ENCODE measurements at regions not wholly inside any gene's neighbourhood (a gene's known extent, or its start where the extent isn't known, plus 50 kb on each side); places are given as distances from the start of the nearest gene placed in this dataset.
"Not testable (repeated sequence)": the region's sequence is repeated elsewhere in the genome, so short reads cannot be mapped to it uniquely, and the experiment has no call there.

GRCh38 chr9:28134446-28134976 is 561.2 kb upstream of the C9orf72 start:
- no peaks in the 10 kb centered on the region for H3K9me3 ChIP-seq (ENCODE audit: control insufficient read depth, insufficient read depth, low read depth, low read length)
- TF ChIP-seq ZNF157 (tag by site-specific recombination; IDR thresholded peaks at IDR 0.05): no peak
- no peak for TF ChIP-seq TCF7L2 (IDR thresholded peaks at IDR 0.05; ENCODE audit: borderline replicate concordance, low read depth, low read length)
- TF ChIP-seq IKZF3 (tag by site-specific recombination; IDR thresholded peaks at IDR 0.05): no peak
- no peak for TF ChIP-seq ZNF544 (tag by site-specific recombination; IDR thresholded peaks at IDR 0.05)
- TF ChIP-seq ZNF610 (tag by site-specific recombination; IDR thresholded peaks at IDR 0.05; ENCODE audit: borderline replicate concordance): no peak
- TF ChIP-seq REPIN1 (tag by site-specific recombination; IDR thresholded peaks at IDR 0.05; ENCODE audit: low read depth): no peak
- TF ChIP-seq ZBTB20 (tag by site-specific recombination; IDR thresholded peaks at IDR 0.05): no peak
- TF ChIP-seq OVOL3 (tag by site-specific recombination; IDR thresholded peaks at IDR 0.05): no peak
- TF ChIP-seq PATZ1 (tag by site-specific recombination; IDR thresholded peaks at IDR 0.05): no peak
- TF ChIP-seq KLF8 (tag by site-specific recombination; IDR thresholded peaks at IDR 0.05): no peak
- TF ChIP-seq ZNF175 (tag by site-specific recombination; IDR thresholded peaks at IDR 0.05): no peak
- TF ChIP-seq ZNF112 (tag by site-specific recombination; IDR thresholded peaks at IDR 0.05): no peak
- no peak for TF ChIP-seq ZNF529 (tag by site-specific recombination; IDR thresholded peaks at IDR 0.05; ENCODE audit: insufficient replicate concordance)
- TF ChIP-seq ZIC2 (tag by site-specific recombination; IDR thresholded peaks at IDR 0.05): no peak
- TF ChIP-seq KLF7 (tag by site-specific recombination; IDR thresholded peaks at IDR 0.05; ENCODE audit: borderline replicate concordance): no peak
- TF ChIP-seq OSR2 (tag by site-specific recombination; IDR thresholded peaks at IDR 0.05): no peak
- no peak overlapping the region for H3K4me3 ChIP-seq (ENCODE audit: low read depth, low read length)
- H3K4me1 ChIP-seq (ENCODE audit: control insufficient read depth, insufficient read depth, low read length): no peaks in the 10 kb centered on the region
- POLR2A ChIA-PET: no interaction called here
- H3K36me3 ChIP-seq (ENCODE audit: control insufficient read depth in 2 of 2, insufficient read depth in 1 of 2, low read length in 2 of 2): no peaks in the 10 kb centered on the region
- no peak overlapping the region for H3K27ac ChIP-seq (ENCODE audit: extremely low read depth, low read depth, low read length)
- CTCF ChIA-PET: no interaction called here

GRCh38 chr9:28135549-28135948 is 562.3 kb upstream of the C9orf72 start:
- Histone ChIP-seq H3K4me1 (ENCODE audit: control insufficient read depth, insufficient read depth, low read length) (no peaks in the 10 kb centered on the region), H3K36me3 (ENCODE audit: control insufficient read depth in 2 of 2, insufficient read depth in 1 of 2, low read length in 2 of 2) (no peaks in the 10 kb centered on the region), H3K27ac (ENCODE audit: extremely low read depth, low read depth, low read length) (no peak overlapping the region), H3K9me3 (ENCODE audit: control insufficient read depth, insufficient read depth, low read depth, low read length) (no peaks in the 10 kb centered on the region), H3K4me3 (ENCODE audit: low read depth, low read length) (no peak overlapping the region)
- no peak for TF ChIP-seq ZNF362 (tag by site-specific recombination; IDR thresholded peaks at IDR 0.05)
- TF ChIP-seq ZSCAN16 (tag by site-specific recombination; IDR thresholded peaks at IDR 0.05): no peak
- no peak for TF ChIP-seq HOXD13 (CRISPR knock-in tag; IDR thresholded peaks at IDR 0.05; ENCODE audit: borderline replicate concordance)
- no peak for TF ChIP-seq ZNF670 (tag by site-specific recombination; IDR thresholded peaks at IDR 0.05; ENCODE audit: low read depth)
- no peak for TF ChIP-seq ZNF302 (tag by site-specific recombination; IDR thresholded peaks at IDR 0.05; ENCODE audit: low read depth)
- TF ChIP-seq ZNF585B (tag by site-specific recombination; IDR thresholded peaks at IDR 0.05): no peak
- POLR2A ChIA-PET: no interaction called here
- CTCF ChIA-PET: no interaction called here

DNA sequence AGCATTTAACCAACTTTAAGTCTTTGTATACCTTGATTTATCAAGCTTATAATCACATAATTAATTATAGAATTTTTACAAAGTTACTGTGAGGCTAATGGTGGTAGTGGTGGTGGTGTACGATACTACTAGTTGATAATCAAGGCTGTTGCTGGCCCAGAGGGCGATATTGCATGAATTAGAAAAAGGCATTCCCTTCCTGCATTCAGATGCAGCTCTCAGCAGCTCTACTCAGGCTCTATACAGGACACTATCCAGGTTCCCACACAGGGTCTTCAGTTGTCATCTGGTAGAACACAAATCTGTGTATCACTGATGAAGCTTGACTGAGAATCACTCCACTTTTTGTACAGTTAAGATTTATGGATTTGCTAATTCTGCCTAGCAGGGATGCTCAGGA is 562.8 kb upstream of the C9orf72 start:
- Histone ChIP-seq H3K9me3 (ENCODE audit: control insufficient read depth, insufficient read depth, low read depth, low read length) (no peaks in the 10 kb centered on the region), H3K36me3 (ENCODE audit: control insufficient read depth in 2 of 2, insufficient read depth in 1 of 2, low read length in 2 of 2) (no peaks in the 10 kb centered on the region), H3K4me3 (ENCODE audit: low read depth, low read length) (no peak overlapping the region), H3K27ac (ENCODE audit: extremely low read depth, low read depth, low read length) (no peak overlapping the region), H3K4me1 (ENCODE audit: control insufficient read depth, insufficient read depth, low read length) (no peaks in the 10 kb centered on the region)
- TF ChIP-seq ZNF600 (tag by site-specific recombination; IDR thresholded peaks at IDR 0.05): no peak
- no peak for TF ChIP-seq KLF7 (tag by site-specific recombination; IDR thresholded peaks at IDR 0.05; ENCODE audit: borderline replicate concordance)
- TF ChIP-seq, protein P1, sequence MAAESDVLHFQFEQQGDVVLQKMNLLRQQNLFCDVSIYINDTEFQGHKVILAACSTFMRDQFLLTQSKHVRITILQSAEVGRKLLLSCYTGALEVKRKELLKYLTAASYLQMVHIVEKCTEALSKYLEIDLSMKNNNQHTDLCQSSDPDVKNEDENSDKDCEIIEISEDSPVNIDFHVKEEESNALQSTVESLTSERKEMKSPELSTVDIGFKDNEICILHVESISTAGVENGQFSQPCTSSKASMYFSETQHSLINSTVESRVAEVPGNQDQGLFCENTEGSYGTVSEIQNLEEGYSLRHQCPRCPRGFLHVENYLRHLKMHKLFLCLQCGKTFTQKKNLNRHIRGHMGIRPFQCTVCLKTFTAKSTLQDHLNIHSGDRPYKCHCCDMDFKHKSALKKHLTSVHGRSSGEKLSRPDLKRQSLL (tag by site-specific recombination; IDR thresholded peaks at IDR 0.05): no peak
- no peak for TF ChIP-seq ZNF791 (tag by site-specific recombination; IDR thresholded peaks at IDR 0.05)
- no peak for TF ChIP-seq KLF1 (tag by site-specific recombination; IDR thresholded peaks at IDR 0.05)
- TF ChIP-seq OSR2 (tag by site-specific recombination; IDR thresholded peaks at IDR 0.05): no peak
- no peak for TF ChIP-seq ZNF660 (tag by site-specific recombination; IDR thresholded peaks at IDR 0.05)
- TF ChIP-seq ZNF350 (tag by site-specific recombination; IDR thresholded peaks at IDR 0.05): no peak
- TF ChIP-seq ZNF112 (tag by site-specific recombination; IDR thresholded peaks at IDR 0.05): no peak
- ChIA-PET CTCF (no interaction called here), POLR2A (no interaction called here)

DNA sequence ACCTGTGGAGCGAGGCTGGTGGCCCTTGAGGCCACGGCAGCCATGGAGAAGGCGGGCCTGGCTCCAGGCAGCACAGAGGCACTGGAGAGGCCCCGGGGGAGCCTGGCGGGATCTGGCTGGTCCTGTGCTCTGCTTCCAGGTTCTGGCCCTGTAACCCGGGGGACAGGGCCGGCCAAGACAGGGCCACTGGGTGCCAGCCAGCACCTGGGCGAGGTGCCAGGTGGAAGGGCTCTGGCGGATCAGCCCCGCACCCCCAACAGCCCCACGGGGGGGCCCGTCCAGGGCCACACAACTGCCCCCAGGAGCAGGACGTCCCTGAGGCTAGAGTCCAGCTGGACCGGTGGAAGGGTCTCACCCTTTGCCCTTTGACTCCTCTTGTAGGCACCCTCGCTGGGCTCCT is 574.1 kb upstream of the C9orf72 start:
- H3K4me1 ChIP-seq (ENCODE audit: control insufficient read depth, insufficient read depth, low read length); H3K27ac ChIP-seq (ENCODE audit: extremely low read depth, low read depth, low read length); H3K4me3 ChIP-seq (ENCODE audit: low read depth, low read length); H3K36me3 ChIP-seq (ENCODE audit: control insufficient read depth in 2 of 2, insufficient read depth in 1 of 2, low read length in 2 of 2); H3K9me3 ChIP-seq (ENCODE audit: control insufficient read depth, insufficient read depth, low read depth, low read length); POLR2A ChIA-PET; CTCF ChIA-PET: not testable (repeated sequence)

Measured in HEK293 (cell line).